PC-3 (cell line): ENCODE measurements at regions not wholly inside any gene's neighbourhood (a gene's known extent, or its start where the extent isn't known, plus 50 kb on each side); places are given as distances from the start of the nearest gene placed in this dataset.

Experiments
- EZH2phosphoT487 ChIP-seq: fragments of 300-600 bp; sonication (generic); IDR thresholded peaks from 2 replicates; pipeline ENCODE4 v1.6.1; 2018; ENCODE audit warnings: mild to moderate bottlenecking, antibody characterized with exemption, low read length, borderline replicate concordance
- TF ChIP-seq, protein P1 (sequence below): fragments of 300-600 bp; sonication (generic); conservative IDR thresholded peaks from 2 replicates; pipeline ENCODE4 v1.5.1; 2017; ENCODE audit warnings: antibody characterized with exemption, low read depth, mild to moderate bottlenecking, low read length

DNA sequence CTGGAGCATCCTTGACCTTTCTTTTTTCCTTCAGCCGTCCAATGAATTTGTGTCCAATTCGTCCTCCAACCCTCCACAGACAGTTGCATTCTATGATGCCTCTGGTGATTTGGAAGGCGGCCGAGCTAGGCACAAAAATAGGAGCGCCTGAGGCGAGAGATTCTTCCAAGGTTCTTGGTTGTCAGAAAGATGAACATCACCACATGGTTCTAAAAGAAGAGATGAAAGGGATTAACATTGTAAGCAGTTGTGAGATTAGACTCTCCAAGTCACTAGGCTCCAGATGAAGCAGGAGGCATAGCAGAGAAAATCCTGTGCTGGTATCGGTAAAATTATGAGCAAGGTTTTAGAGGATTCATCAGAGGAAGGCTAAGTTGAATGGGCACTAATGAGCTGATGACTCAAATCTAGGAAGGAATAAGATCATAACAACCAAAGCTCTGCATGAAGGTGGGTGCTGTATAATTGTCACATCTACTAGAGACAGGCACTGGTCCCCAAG is 75.4 kb upstream of the MAP4K3 start:
- TF ChIP-seq, protein P1, sequence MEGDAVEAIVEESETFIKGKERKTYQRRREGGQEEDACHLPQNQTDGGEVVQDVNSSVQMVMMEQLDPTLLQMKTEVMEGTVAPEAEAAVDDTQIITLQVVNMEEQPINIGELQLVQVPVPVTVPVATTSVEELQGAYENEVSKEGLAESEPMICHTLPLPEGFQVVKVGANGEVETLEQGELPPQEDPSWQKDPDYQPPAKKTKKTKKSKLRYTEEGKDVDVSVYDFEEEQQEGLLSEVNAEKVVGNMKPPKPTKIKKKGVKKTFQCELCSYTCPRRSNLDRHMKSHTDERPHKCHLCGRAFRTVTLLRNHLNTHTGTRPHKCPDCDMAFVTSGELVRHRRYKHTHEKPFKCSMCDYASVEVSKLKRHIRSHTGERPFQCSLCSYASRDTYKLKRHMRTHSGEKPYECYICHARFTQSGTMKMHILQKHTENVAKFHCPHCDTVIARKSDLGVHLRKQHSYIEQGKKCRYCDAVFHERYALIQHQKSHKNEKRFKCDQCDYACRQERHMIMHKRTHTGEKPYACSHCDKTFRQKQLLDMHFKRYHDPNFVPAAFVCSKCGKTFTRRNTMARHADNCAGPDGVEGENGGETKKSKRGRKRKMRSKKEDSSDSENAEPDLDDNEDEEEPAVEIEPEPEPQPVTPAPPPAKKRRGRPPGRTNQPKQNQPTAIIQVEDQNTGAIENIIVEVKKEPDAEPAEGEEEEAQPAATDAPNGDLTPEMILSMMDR: no peak
- TF ChIP-seq EZH2phosphoT487: no peak
